GM21367 (cell line): ENCODE measurements at regions not wholly inside any gene's neighbourhood (a gene's known extent, or its start where the extent isn't known, plus 50 kb on each side); places are given as distances from the start of the nearest gene placed in this dataset.
"Not testable (repeated sequence)": the region's sequence is repeated elsewhere in the genome, so short reads cannot be mapped to it uniquely, and the experiment has no call there.

Experiments used
- ATAC-seq: cut with Tn5 transposase; IDR thresholded peaks from one replicate; pipeline ENCODE4 v1.9.1; 2021; ENCODE audit not compliant: unreplicated experiment

DNA sequence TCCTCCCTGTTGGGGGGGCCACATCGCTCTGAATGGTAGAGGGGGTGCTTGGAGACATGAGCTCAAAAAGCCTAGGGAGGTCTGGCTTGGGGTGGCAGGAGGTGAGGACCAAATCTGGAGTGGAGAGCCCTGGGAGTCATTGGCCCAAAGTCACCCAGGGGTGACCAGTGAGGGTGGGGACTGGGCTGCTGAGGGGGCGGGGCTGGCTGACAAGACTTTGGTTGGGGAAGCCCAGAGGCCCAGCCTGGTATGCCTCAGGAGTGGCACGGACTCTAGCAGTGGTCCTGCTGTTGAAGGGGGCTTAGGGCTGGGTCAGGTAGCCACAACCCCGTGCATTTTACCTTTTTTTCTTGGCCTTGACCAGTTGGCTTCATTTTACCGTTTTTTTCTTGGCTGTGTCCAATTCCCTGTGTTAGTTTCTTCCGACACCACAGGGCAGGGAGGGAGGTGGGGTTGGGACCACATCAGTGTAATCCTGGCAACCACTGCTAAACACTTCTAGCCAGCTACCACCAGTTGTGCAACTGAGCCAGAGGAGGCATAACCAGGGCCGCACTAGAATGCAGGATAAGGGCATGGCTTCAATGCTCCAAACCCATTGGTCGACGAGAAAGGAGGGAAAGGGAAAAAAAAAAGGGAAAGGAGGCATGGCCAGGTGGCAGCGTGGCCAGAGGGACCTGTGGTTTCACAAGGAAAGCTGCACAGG lies 105.3 kb upstream of the C2CD4B start:
- no peak for ATAC-seq

GRCh38 chr15:62272290-62272689 lies 107.2 kb upstream of the C2CD4B start:
- ATAC-seq: no peak

DNA sequence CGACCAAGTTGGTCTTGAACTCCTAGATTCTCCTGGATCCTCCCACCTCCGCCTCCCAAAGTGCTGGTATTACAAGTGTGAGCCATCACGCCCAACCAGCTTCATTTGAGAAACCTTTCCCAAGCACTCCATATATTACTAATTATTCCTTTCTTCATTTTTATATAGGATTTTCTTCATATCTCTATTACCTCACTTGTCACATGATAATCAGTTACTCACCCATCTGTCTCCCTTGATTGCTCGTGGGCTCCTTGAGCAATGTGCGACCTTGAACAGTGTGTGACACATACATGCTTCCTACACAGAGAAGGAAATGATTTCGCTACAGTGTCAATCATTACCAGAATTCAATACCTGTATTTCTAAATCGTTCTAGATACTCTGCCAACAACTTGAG lies 110.7 kb upstream of the C2CD4B start:
- no peak for ATAC-seq

DNA sequence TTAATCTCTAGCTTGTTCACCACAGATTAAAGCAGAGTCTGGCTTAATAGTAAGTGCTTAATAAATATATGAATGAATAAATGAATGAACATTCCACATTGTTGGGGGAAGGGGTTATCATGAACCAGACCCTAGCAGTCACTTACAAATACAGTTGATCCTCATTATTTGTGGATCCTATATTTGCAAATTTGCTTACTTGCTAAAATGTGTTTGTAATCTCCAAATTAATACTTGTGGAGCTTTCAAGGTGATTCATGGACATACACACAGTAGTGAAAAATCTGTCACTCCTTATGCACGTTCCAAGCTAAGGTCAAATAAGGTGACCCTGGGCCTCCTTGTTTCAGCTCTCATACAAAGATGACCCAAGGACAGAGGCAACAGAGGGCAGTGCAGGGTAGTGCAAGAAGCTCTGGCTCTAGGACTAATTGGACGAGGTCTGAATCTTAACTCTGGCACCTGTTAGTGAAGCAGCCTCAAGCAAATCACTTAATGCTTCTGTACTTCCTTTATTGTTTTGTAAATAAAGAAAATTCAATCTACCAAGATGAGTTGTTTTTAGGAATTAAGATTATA lies 112.8 kb upstream of the C2CD4B start:
- ATAC-seq: no peak

- ATAC-seq: no peak
Measured at GRCh38 chr15:62278534-62278933, 113.4 kb upstream of the C2CD4B start.

GRCh38 chr15:62279041-62279440 lies 114.0 kb upstream of the C2CD4B start:
- no peak for ATAC-seq

DNA sequence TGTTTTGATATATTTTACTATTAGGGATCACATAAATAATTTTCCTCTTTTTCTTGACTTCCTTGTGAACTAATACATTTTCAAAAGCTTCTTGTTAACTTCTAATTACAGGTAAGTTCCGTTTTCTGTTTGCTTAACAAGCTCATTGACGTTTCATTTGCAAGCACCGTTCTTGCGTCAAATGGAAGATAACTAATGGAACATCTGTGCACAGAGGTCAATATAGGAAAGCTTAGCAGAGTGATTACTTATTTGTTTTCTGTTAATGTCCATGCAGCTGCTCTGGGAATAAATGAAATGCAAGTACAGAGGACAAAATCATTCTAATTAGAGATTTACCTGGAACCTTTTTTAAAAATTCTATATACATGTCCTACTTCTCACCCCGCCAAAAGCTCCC lies 115.5 kb upstream of the C2CD4B start:
- no peak for ATAC-seq

DNA sequence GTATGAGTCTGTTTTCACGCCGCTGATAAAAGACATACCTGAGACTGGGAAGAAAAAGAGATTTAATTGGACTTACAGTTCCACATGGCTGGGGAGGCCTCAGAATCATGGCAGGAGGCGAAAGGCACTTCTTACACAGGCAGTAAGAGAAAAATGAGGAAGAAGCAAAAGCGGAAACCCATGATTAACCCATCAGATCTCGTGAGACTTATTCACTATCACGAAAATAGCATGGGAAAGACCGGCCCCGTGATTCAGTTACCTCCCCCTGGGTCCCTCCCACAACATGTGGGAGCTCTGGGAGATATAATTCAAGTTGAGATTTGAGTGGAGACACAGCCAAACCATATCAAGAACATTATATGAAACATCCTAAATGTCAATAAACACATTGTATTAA lies 116.7 kb upstream of the C2CD4B start:
- not testable (repeated sequence) for ATAC-seq

GRCh38 chr15:62287066-62287857 lies 122.2 kb upstream of the C2CD4B start:
- ATAC-seq: no peak

GRCh38 chr15:62288361-62289017 lies 123.4 kb upstream of the C2CD4B start:
- no peak for ATAC-seq

DNA sequence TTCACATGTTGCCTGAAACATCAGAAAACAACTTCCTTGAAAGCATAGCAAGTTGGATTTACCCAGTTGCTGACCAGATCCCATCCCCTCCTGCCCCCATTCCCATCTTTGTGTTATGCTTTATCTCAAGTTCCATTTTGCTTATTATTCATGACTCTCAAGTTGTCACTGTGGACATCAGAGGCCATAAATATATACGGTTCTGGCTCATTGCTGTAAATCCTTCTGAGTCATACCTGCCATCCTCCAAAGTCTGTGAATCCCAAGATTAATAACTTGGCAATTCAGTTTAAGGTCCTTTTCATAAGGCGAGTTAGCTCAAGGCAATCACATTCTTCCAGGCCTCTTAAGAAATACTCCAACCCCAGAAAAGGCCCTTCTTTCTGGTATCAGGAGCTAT lies 126.2 kb upstream of the C2CD4B start:
- no peak for ATAC-seq

DNA sequence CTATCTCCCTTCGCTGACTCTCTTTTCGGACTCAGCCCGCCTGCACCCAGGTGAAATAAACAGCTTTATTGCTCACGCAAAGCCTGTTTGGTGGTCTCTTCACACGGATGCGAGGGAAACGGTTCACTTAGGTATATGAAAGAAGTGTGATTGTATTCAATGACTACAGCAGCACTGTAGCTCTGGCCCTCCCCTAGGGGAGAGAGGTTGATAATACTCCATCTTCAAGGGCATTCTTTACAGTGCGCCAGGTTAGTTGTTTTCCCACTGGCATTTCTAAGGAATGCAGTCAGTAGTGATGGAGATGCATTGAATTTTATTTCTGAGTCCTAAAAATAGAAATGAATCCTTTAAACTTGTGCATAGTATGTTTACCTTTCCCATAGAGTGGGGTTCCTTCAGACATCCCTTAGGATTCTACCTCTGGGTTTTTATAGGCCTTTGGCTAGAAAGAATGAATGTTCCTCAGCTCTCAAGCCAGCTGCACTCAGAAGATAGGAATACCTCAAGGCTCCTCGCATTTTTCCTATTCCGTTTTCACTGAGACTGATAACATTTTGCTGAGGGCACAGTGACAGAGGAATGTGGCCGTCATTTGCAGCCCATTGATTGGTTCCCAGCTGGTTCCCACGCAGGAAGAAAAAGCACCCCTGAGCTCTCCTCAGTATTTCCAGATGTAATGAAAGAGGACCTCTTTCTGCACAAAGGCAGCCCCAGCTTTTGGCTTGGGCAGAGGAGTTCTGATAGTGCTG lies 131.8 kb upstream of the C2CD4B start:
- ATAC-seq: no peak

- no peak for ATAC-seq
Measured at GRCh38 chr15:62297522-62297921, 132.4 kb upstream of the C2CD4B start.

DNA sequence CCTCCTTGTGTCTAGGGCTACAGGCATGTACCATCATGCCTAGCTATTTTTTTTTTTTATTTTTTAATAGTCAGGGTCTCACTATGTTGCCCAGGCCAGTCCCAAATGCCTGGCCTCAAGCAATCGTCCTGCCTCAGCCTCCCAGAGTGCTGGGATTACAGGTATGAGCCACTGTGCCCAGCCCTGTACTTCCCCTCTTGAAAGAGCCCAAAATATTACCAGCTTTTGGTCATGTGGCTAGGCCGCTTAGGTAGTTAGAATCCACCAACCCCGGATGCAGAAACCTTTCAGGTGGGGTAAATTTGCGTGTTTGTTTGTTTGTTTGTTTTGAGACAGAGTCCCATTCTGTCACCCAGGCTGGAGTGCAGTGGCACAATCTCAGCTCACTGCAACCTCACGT lies 132.8 kb upstream of the C2CD4B start:
- no peak for ATAC-seq

GRCh38 chr15:62298811-62299210 lies 133.7 kb upstream of the C2CD4B start:
- no peak for ATAC-seq

- ATAC-seq: no peak
Measured at GRCh38 chr15:62299541-62299940, 134.5 kb upstream of the C2CD4B start.

DNA sequence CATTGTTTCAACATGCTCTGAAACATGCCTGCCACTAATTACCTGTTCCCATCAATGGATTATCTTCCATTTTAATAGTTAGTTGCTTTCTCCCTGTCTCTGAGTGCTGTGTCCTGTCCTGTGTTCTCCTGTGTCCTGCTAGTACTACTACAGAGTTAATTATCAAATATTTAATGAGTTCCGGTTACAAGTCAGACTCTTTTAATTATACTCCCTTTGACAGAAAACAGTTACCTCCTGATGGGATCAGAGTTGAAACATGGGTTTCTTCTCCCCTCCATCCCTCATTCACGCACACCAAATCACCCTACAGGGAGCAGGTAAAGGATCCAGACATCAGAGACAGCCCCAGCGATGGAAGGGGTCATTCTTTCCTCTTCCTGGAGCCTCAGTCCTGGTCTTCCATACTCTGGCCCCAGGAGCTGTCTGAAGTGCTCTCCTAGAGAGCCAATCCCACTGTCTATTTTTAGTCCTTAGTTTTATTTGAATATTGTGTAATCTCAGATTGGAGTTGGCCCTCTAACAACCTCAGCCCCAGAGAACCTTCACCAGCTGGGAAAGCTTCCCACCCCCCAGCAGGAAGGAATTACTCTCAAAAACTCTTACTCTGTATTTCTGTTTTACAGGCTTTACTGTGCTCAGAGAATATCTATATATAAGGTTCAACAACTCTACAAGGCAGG lies 137.0 kb upstream of the C2CD4B start:
- ATAC-seq: no peak

- ATAC-seq: no peak
Measured at GRCh38 chr15:62306851-62307504, 141.9 kb upstream of the C2CD4B start.

GRCh38 chr15:62307551-62307950 lies 142.5 kb upstream of the C2CD4B start:
- no peak for ATAC-seq
